PFSK-1 (cell line): ENCODE measurements at regions not wholly inside any gene's neighbourhood (a gene's known extent, or its start where the extent isn't known, plus 50 kb on each side); places are given as distances from the start of the nearest gene placed in this dataset.

Experiments used
- FOXP2 ChIP-seq: optimal IDR thresholded peaks from 2 replicates; pipeline ENCODE3; 2011; ENCODE audit warnings: borderline replicate concordance, control low read depth, inconsistent platforms; ENCODE audit not compliant: insufficient read depth; ENCODE audit errors: extremely low read length, extremely low read depth
- POLR2AphosphoS5 ChIP-seq: IDR thresholded peaks from 2 replicates; pipeline ENCODE4 v1.6.1; 2012; ENCODE audit warnings: low read depth, mild to moderate bottlenecking, control low read depth, low read length, moderate library complexity
- SIN3A ChIP-seq: IDR thresholded peaks from 2 replicates; pipeline ENCODE4 v1.6.1; 2012; ENCODE audit warnings: mild to moderate bottlenecking, low read length, moderate library complexity, borderline replicate concordance; ENCODE audit not compliant: insufficient read depth
- TAF1 ChIP-seq: IDR thresholded peaks from 2 replicates; pipeline ENCODE4 v1.6.1; 2012; ENCODE audit warnings: low read length, control low read depth, borderline replicate concordance; ENCODE audit not compliant: insufficient read depth
- TF ChIP-seq, protein P1 (sequence below), 2 experiments: IDR thresholded peaks; 2 replicates each; pipeline versions ENCODE4 v1.6.1 to v1.8.0; 2011 to 2012; ENCODE audit warnings: low read depth in 2 of 2, low read length in 2 of 2, control low read depth in 1 of 2, inconsistent platforms in 1 of 2, mild to moderate bottlenecking in 1 of 2, moderate library complexity in 1 of 2; ENCODE audit not compliant: insufficient read depth in 1 of 2

DNA sequence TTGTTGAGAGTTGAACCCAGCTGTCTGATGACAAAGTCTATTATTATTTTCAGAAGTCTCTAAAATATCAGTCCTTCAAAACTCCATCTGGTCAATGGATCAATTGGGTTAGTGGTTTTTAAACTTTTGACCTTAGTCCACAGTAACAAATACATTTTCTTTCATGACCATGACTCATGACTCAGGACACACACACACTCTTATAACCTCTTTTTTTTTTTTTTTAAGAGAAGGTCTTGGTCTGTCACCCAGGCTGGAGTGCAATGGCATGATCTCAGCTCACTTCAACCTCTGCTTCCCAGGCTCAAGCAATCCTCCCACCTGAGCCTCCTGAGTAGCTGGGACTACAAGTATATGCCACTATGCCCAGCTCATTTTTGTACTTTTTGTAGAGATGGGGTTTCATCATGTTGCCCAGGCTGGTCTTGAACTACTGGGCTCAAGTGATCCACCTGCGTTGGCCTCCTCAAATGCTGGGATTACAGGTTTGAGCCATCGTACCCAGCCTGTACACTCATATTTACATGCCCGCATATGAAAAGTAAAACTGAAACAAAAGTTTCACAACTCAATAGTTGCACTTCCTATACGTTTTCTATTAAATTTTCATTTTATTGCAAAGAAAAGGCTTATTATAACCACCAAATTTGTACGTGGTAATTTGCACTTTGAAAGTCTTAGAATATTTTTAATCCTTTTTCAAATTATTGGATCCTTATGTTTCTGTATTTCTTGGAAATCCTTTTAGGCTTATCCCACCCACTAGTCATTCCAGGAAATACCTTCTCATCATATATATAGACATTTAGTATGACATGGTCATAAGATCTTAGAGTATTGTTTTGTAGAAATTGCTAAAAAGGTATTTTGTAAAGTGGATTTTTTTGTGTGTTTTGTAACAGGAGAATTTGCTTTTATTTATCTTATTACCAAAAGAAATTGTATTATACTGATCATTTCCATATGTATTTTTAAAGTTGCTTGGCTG lies 199.0 kb downstream of the LPIN1 start:
- no peak for TF ChIP-seq SIN3A

GRCh38 chr2:11947956-11948355 lies 201.5 kb downstream of the LPIN1 start:
- TF ChIP-seq TAF1 (no peak), FOXP2 (no peak), SIN3A (no peak), POLR2AphosphoS5 (no peak)
- TF ChIP-seq, protein P1, sequence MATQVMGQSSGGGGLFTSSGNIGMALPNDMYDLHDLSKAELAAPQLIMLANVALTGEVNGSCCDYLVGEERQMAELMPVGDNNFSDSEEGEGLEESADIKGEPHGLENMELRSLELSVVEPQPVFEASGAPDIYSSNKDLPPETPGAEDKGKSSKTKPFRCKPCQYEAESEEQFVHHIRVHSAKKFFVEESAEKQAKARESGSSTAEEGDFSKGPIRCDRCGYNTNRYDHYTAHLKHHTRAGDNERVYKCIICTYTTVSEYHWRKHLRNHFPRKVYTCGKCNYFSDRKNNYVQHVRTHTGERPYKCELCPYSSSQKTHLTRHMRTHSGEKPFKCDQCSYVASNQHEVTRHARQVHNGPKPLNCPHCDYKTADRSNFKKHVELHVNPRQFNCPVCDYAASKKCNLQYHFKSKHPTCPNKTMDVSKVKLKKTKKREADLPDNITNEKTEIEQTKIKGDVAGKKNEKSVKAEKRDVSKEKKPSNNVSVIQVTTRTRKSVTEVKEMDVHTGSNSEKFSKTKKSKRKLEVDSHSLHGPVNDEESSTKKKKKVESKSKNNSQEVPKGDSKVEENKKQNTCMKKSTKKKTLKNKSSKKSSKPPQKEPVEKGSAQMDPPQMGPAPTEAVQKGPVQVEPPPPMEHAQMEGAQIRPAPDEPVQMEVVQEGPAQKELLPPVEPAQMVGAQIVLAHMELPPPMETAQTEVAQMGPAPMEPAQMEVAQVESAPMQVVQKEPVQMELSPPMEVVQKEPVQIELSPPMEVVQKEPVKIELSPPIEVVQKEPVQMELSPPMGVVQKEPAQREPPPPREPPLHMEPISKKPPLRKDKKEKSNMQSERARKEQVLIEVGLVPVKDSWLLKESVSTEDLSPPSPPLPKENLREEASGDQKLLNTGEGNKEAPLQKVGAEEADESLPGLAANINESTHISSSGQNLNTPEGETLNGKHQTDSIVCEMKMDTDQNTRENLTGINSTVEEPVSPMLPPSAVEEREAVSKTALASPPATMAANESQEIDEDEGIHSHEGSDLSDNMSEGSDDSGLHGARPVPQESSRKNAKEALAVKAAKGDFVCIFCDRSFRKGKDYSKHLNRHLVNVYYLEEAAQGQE (IDR thresholded peaks at IDR 0.05; ENCODE audit: insufficient read depth in 1 of 2, low read depth in 2 of 2, low read length in 2 of 2) = no peak

DNA sequence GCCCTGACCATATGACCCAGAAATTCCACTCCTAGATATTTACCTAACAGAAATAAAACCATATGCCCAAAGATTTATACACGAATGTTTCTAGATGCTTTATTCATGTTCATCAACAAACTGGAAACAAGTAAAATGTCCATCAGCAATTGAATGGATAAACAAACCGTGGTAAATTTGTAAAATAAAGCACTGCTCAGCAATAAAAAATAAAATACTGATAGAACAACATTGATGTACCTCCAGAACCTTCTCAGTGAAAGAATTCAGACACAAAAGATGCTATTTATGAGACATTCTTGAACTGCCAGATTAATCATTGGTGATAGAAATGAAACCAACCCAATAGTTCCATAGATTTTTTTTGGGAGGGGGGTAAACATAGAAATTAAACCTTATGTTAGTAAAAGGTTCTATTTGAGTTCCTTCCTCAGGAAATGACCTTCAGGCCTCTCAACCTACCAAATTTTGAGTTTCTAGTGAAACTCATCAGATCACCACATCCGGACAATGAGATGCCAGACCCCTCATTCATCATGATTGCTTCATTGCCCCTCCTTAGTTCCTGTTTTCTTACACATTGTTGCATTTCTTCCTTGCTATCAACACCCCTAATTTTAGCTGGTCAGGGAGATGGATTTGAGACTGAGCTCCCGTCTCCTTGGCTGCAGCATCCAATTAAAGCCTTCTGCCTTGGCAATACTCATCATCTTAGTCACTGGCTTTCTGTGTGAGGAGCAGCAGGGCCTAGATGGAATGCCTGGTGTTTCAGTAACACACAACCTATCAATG lies 203.5 kb downstream of the LPIN1 start:
- no peak for TF ChIP-seq FOXP2

DNA sequence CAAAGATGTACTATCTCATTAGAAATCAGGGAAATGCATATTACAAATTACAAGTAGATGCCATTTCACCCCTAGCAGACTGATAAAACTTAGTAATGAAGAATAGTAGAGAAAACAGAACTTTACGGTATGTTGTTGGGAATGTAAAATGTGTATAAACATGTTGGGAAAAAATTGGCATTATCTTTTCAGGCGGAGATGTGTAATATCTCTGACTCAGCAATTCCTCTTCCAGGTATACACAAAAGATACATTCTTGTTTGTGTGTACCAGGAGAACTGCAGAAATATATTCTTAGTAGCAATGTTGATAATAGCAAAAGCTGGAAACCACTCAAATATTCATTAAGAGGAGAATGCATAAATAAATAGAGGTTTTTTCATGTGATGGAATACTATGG lies 204.5 kb downstream of the LPIN1 start:
- TF ChIP-seq, protein P1 (IDR thresholded peaks at IDR 0.05; ENCODE audit: insufficient read depth in 1 of 2, low read depth in 2 of 2, low read length in 2 of 2) = no peak
- TF ChIP-seq TAF1 = no peak
- TF ChIP-seq POLR2AphosphoS5 = no peak
- no peak for TF ChIP-seq SIN3A
- TF ChIP-seq FOXP2 = no peak

- TF ChIP-seq TAF1 = no peak
- TF ChIP-seq SIN3A = no peak
- TF ChIP-seq, protein P1 (IDR thresholded peaks at IDR 0.05; ENCODE audit: insufficient read depth in 1 of 2, low read depth in 2 of 2, low read length in 2 of 2) = no peak
- no peak for TF ChIP-seq POLR2AphosphoS5
- TF ChIP-seq FOXP2 = no peak
Observed at GRCh38 chr2:11953258-11953657, 206.8 kb downstream of the LPIN1 start.

GRCh38 chr2:11955314-11955713 lies 208.9 kb downstream of the LPIN1 start:
- TF ChIP-seq TAF1 = no peak
